Large intestine (tissue), 3 donors: ENCODE measurements at regions not wholly inside any gene's neighbourhood (a gene's known extent, or its start where the extent isn't known, plus 50 kb on each side); places are given as distances from the start of the nearest gene placed in this dataset.
"Not testable (repeated sequence)": the region's sequence is repeated elsewhere in the genome, so short reads cannot be mapped to it uniquely, and the experiment has no call there.

Experiments
- DNase-seq, 2 donors: peaks; one replicate each; pipeline versions ENCODE4 v3.0.0 to v3.0.0-alpha.2; 2013
- H3K27ac ChIP-seq: one replicate; pipeline ENCODE4 v1.5.1; 2013; ENCODE audit warnings: low read length
- H3K27me3 ChIP-seq: 2 replicates; pipeline ENCODE4 v1.6.1; 2013; ENCODE audit warnings: low read length; ENCODE audit not compliant: control insufficient read depth, insufficient read depth
- H3K36me3 ChIP-seq: 2 replicates; pipeline ENCODE4 v1.6.1; 2013; ENCODE audit warnings: low read length; ENCODE audit not compliant: control insufficient read depth, insufficient read depth
- H3K4me1 ChIP-seq: one replicate; pipeline ENCODE4 v1.6.1; 2013; ENCODE audit warnings: low read length; ENCODE audit not compliant: control insufficient read depth, insufficient read depth
- H3K4me3 ChIP-seq: one replicate; pipeline ENCODE4 v1.5.1; 2013; ENCODE audit warnings: low read length
- H3K9me3 ChIP-seq: one replicate; pipeline ENCODE4 v1.6.1; 2013; ENCODE audit warnings: mild to moderate bottlenecking, low read depth, low read length, moderate library complexity; ENCODE audit not compliant: control insufficient read depth
- WGBS: methylation state at CpG from one replicate; pipeline ENCODE4 v1.1.5; 2013; ENCODE audit warnings: low lambda C conversion rate; ENCODE audit not compliant: insufficient coverage; 5-methylcytosine and 5-hydroxymethylcytosine counted together

DNA sequence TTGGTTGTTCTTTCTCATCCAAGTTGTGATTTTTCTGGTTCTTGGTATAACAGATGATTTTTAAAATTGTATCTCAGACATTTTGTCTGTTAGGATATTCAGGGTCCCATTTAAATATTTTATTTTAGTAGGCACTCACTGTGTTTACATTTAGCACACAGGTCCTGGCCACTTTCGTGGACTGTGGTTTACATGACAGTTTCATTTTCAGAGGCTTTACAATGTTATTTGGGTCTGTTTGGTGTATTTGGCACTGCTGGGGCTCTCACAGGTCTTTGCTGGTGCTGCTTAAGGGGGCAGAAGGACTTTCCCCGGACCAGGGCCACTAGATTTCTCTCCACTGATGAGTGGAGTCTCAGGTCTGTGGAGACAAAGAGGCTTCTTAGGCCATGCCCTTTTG lies 75.5 kb upstream of the TGM3 start:
- Histone ChIP-seq H3K9me3 (no peaks in the 10 kb centered on the region), H3K36me3 (no peaks in the 10 kb centered on the region), H3K4me1 (no peaks in the 10 kb centered on the region), H3K27ac (no peak overlapping the region), H3K27me3 (no peaks in the 10 kb centered on the region), H3K4me3 (no peak overlapping the region)
- DNase-seq, result no peak
- no CpG with 5 or more reads among the region's 2 CpGs for WGBS

DNA sequence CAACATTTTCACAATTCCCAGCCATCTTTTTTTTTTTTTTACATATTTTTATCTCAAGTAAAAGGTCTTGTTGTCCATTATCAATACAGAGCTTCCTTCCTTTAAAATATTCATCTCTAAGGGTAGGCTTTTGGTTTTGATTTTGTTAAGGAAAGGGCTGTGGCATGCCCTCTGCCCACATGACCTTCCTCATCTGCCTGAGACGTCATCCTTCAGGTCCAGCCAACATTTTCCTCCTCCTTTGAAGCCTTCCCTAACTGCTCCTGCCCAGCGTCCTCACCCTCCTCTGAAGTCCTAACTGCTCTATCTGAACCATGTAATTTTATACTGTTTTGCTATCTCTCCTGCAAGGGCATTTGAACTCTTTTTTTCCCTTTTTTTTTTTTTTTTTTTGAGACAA lies 73.9 kb upstream of the TGM3 start:
- H3K4me1 ChIP-seq, result no peaks in the 10 kb centered on the region
- no peaks in the 10 kb centered on the region for H3K36me3 ChIP-seq
- no peaks in the 10 kb centered on the region for H3K9me3 ChIP-seq
- WGBS, result 29% methylated on average over 1 of the region's 2 CpGs
- no peak overlapping the region for H3K4me3 ChIP-seq
- DNase-seq, result no peak
- no peaks in the 10 kb centered on the region for H3K27me3 ChIP-seq
- no peak overlapping the region for H3K27ac ChIP-seq

DNA sequence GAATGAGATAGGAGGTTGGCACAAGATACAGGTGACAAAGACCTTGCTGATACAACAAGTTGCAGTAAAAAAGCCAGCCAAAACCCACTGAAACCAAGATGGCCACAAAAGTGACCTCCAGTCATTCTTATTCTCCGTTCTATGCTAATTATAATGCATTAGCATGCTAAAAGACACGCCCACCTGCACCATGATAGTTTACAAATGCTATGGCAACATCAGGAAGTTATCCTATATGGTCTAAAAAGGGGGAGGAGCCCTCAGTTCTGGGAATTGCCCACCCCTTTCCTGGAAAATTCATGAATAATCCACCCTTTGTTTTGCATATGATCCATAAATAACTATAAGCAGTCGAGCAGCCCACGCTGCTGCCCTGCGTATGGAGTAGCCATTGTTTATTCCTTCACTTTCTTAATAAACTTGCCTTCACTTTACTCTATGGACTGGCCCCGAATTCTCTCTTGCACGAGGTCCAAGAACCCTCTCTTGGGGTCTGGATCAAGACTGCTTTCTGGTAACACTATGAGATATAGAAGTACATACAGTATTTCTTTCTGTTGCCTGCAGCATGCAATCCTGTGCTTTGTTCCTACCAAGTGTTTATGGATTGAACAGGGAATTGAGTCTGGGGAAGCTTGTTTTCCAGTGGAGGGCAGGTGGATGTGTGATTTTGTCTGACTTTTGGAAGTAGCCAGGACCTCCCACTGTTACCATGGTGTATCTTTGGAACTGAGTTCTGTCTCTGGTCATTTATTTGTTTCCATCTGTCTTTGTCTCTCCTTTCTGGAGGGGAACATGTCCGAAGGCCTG lies 72.0 kb upstream of the TGM3 start:
- Histone ChIP-seq H3K27me3 (no peaks in the 10 kb centered on the region), H3K36me3 (no peaks in the 10 kb centered on the region), H3K9me3 (no peaks in the 10 kb centered on the region), H3K4me3 (no peak overlapping the region), H3K4me1 (no peaks in the 10 kb centered on the region), H3K27ac (no peak overlapping the region)
- WGBS, result no CpG with 5 or more reads among the region's 8 CpGs
- no peak for DNase-seq

DNA sequence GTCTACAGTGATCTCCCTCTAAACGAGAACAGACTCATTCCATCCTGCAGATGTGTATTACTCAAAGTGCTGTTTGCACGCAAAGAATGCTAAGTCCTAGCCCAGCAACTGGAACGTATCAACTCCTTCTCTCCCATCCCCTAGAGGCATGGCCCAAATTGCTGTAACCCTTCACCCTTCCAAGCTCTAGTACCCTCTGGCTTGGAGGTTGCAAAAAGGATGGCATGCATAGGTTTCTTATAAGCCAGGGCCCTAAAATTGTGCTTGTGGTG lies 71.5 kb upstream of the TGM3 start:
- Histone ChIP-seq H3K27ac (no peak overlapping the region), H3K9me3 (no peaks in the 10 kb centered on the region), H3K27me3 (no peaks in the 10 kb centered on the region), H3K4me3 (no peak overlapping the region), H3K4me1 (no peaks in the 10 kb centered on the region), H3K36me3 (no peaks in the 10 kb centered on the region)
- WGBS, result no CpG with 5 or more reads among the region's 3 CpGs
- DNase-seq, result no peak

DNA sequence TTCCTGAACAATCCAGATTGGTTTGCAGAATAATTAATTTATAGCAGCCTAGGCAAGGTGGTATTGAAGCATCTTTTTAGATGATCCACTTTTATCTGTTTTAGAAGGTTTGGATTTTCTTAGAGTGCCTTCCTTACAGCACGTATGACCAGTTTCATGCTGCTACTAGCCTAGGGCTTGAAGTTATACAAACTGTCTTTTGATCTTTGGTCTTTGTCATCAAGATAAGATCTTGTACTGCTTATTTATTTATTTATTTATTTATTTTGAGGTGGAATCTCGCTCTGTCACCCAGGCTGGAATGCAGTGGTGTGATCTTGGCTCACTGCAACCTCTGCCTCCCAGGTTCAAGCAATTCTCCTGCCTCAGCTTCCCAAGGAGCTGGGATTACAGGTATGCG lies 68.5 kb upstream of the TGM3 start:
- H3K9me3 ChIP-seq, H3K27me3 ChIP-seq, H3K4me3 ChIP-seq, H3K36me3 ChIP-seq, H3K4me1 ChIP-seq, DNase-seq, H3K27ac ChIP-seq: not testable (repeated sequence)
- 67% methylated on average over 1 of the region's 3 CpGs for whole genome bisulfite sequencing

DNA sequence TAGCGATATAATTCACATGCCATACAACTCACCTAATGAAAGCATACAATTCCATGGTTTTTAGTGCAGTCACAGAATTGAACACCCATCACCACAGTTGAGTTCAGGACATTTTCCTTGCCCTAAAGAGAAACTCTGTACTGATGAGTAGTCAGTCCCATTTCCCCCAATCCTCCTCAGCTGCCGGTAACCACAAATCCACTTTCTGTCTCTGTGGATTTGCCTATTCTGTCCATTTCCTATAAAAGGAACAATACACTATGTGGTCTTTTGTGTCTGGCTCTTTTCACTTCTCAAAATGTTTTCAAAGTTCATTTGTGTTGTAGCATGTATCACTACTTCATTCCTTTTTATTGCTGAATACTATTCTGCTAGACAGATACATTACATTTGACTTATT lies 67.9 kb upstream of the TGM3 start:
- Histone ChIP-seq H3K9me3 (no peaks in the 10 kb centered on the region), H3K27me3 (no peaks in the 10 kb centered on the region), H3K36me3 (no peaks in the 10 kb centered on the region), H3K27ac (no peak overlapping the region), H3K4me1 (no peaks in the 10 kb centered on the region), H3K4me3 (no peak overlapping the region)
- DNase-seq, result no peak
- 100% methylated on average over 1 of the region's 2 CpGs for WGBS

DNA sequence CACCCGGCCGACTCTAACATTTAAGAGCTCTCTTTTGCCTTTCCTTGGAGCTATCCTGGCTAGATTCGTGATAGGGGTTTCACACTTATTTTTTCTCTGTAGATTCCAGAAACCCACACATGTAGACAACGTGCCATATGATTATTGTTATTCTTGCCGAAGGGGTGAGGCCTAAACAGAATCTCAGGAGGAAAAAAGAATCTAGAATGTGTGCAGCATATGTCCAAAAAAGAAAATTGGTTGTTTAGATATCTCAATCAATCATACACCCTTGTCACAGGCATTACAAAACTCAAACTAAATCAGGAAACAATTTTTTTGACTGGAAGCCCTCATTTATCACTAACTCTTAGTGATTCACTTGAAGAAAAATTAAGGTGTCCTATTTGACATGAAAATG lies 66.9 kb upstream of the TGM3 start:
- Histone ChIP-seq H3K36me3 (no peaks in the 10 kb centered on the region), H3K4me1 (no peaks in the 10 kb centered on the region), H3K9me3 (no peaks in the 10 kb centered on the region), H3K4me3 (no peak overlapping the region), H3K27me3 (no peaks in the 10 kb centered on the region), H3K27ac (no peak overlapping the region)
- WGBS, result no CpG with 5 or more reads among the region's 5 CpGs
- no peak for DNase-seq

DNA sequence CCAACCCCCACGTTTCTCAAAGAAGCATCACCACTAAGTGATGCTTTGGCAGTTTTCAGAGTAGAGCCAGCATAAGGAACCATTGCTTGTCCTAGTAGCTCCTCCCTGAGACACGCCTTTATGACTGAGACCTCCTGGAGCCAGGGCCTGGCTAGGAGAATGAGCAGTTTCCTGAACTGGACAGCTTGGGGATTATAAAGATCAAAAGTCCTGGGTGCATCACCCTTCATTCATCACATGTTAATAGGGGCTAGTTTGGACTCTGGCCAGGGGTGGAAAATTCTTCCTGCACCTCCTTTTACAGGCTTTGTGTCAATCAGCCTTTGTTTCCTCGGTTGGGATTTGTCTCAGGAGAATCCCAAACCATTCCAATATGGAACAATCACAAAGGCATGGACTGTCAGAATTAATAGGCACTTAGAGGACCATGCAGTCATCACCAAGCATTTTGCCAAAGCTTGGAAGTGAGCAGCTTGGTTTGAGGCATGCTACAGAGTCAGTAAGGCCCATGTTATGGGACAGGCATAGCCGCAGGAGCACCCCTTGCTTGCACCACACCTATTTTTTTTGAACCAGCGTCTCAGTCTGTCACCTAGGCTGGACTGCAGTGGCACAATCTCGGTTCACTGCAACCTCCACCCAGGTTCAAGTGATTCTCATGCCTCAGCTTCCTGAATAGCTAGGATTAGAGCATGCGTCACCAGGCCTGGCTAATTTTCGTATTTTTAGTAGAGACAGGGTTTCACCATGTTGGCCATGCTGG lies 64.9 kb upstream of the TGM3 start:
- Histone ChIP-seq H3K4me3 (no peak overlapping the region), H3K27me3 (no peaks in the 10 kb centered on the region), H3K36me3 (no peaks in the 10 kb centered on the region), H3K4me1 (no peaks in the 10 kb centered on the region), H3K27ac (no peak overlapping the region), H3K9me3 (no peaks in the 10 kb centered on the region)
- peak in 1 of 2 donors; percentile 24 for DNase-seq
- WGBS, result no CpG with 5 or more reads among the region's 8 CpGs

DNA sequence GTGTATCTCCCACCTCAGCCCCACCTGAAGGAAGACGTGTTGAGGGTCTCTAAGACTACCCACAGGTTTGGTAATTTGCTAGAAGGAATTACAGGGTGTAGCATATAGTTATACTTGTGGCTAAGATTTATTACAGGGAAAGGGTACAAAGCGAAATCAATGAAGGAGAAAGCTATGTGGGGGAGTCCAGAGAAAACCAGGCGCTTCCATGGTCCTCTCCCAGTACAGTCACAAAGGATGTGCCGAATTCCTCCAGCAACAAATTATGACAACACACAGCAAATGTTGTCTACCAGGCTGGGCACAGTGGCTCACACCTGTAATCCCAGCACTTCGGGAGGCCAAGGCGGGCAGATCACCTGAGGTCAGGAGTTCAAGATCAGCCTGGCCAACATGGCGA lies 64.1 kb upstream of the TGM3 start:
- no peak for DNase-seq
- WGBS, result 83% methylated on average over 1 of the region's 7 CpGs
- H3K9me3 ChIP-seq, result no peaks in the 10 kb centered on the region

DNA sequence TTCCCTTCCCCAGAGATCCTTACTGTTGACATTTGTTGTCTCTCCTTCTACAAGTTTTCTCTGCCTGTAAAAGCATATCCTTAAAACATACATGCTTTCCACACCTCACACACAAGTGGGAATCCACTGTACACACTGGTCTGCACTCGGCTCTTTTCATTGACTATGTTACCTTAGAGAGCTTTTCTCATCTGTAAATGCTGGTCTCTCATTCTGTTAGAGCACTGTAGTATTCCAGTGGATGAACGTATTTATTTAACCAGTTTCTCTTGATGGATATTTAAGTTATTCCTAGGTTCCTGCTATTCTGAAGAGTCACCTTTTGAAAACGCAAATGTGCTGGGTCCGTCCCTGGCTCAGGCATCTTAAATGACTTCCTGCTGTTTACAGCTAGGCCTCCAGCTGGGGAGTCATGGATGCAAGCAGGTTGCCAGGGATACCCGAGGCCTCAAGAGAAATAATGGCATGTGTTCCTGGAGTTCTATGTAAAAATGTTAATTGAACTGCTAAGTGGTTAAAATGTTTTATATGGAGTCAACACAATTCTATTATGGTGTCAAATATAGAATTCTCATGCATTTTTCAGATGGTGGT lies 61.1 kb upstream of the TGM3 start:
- WGBS, result 0% methylated on average over 1 of the region's 5 CpGs

More for the DNA sequence above, 64.1 kb upstream of the TGM3 start:
- H3K27ac ChIP-seq, result no peak overlapping the region
- H3K4me3 ChIP-seq, result no peak overlapping the region
- H3K36me3 ChIP-seq, result no peaks in the 10 kb centered on the region
- no peaks in the 10 kb centered on the region for H3K4me1 ChIP-seq
- no peaks in the 10 kb centered on the region for H3K27me3 ChIP-seq

More for the DNA sequence above, 61.1 kb upstream of the TGM3 start:
- Histone ChIP-seq H3K4me1 (no peaks in the 10 kb centered on the region), H3K27ac (no peak overlapping the region), H3K4me3 (no peak overlapping the region), H3K27me3 (no peaks in the 10 kb centered on the region), H3K36me3 (no peaks in the 10 kb centered on the region), H3K9me3 (no peaks in the 10 kb centered on the region)
- peak in 1 of 2 donors; percentile 9 for DNase-seq
